ENCODE measurements at regions not wholly inside any gene's neighbourhood (a gene's known extent, or its start where the extent isn't known, plus 50 kb on each side); places are given as distances from the start of the nearest gene placed in this dataset.

- Histone ChIP-seq H3K9me3 (no peaks in the 10 kb centered on the region), H3K9me2 (no peaks in the 10 kb centered on the region), H2AFZ (ENCODE audit: low read depth) (no peak overlapping the region), H3K4me2 (no peak overlapping the region), H3K9ac (no peak overlapping the region), H3K27ac (ENCODE audit: low read depth in 2 of 2, low read length in 1 of 2) (no peak overlapping the region), H4K20me1 (ENCODE audit: insufficient read depth) (no peaks in the 10 kb centered on the region), H3K79me2 (ENCODE audit: insufficient read depth) (no peaks in the 10 kb centered on the region), H3K4me3 (ENCODE audit: low read depth in 2 of 2, low read length in 1 of 2) (no peak overlapping the region), H3F3A (replicated peaks; ENCODE audit: insufficient read depth) (no peaks in the 10 kb centered on the region), H3K4me1 (ENCODE audit: control insufficient read depth in 1 of 2, insufficient read depth in 2 of 2, low read depth in 1 of 2, low read length in 1 of 2) (no peaks in the 10 kb centered on the region), H3K36me3 (replicated peaks in 1 of 2; ENCODE audit: control insufficient read depth in 1 of 2, insufficient read depth in 2 of 2, low read length in 1 of 2) (no peaks in the 10 kb centered on the region), H3K27me3 (ENCODE audit: insufficient read depth) (no peaks in the 10 kb centered on the region; the same call in 1 of the 2 replicates)
- DNase-seq: no peak
- 55% methylated on average over 4 of the region's 4 CpGs for WGBS (ENCODE audit: low lambda C conversion rate)
- no peak for TF ChIP-seq CHD2 (IDR thresholded peaks at IDR 0.05; ENCODE audit: low read length, partially characterized antibody)
- TF ChIP-seq REST (IDR thresholded peaks at IDR 0.05; ENCODE audit: low read depth, low read length): no peak
- CTCF ChIA-PET: interaction anchor here (0.7 to 1.1 kb wide), 2 partner anchors 13 to 91 kb away, joined by 3 to 4 read pairs; no protein-coding TSS in a partner anchor
- POLR2A ChIA-PET: no interaction called here
Observed at GRCh38 chrX:136961594-136962135, 72.1 kb downstream of the GPR101 start.

DNA sequence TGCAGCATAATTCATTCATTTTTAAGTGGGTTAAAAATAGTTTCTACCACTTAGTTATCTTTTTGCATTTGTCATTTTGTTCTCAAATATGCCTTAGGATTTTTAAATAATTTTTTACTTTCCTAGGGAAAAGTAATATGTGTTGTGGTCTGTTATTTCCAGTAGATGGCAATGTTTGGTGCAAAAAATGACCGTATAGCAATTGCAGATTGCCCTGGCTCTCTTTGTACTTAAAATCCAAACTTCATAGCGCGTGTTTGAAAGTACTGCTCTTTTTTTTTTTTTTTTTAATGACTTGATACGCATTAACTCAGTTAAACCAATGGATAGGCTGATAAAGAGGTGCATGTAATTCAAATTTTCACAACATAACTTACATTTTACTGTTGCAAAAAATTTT is 74.4 kb upstream of the RBMX start:
- WGBS (ENCODE audit: low lambda C conversion rate): 3% methylated on average over 4 of the region's 4 CpGs

More for the DNA sequence above, 74.4 kb upstream of the RBMX start:
- no peaks in the 10 kb centered on the region for H3K79me2 ChIP-seq (ENCODE audit: insufficient read depth)
- H3K4me3 ChIP-seq (ENCODE audit: low read depth in 2 of 2, low read length in 1 of 2): no peak overlapping the region
- H3K36me3 ChIP-seq (replicated peaks in 1 of 2; ENCODE audit: control insufficient read depth in 1 of 2, insufficient read depth in 2 of 2, low read length in 1 of 2): no peaks in the 10 kb centered on the region
- no peaks in the 10 kb centered on the region for H3K9me3 ChIP-seq
- no peak overlapping the region for H3K9ac ChIP-seq
- TF ChIP-seq CTCF (IDR thresholded peaks at IDR 0.05): peak; percentile 74
- TF ChIP-seq RAD21 (IDR thresholded peaks at IDR 0.05; ENCODE audit: low read length): peak; percentile 61
- peak; percentile 46; the same call in 1 of the 2 replicates for TF ChIP-seq SMC3 (IDR thresholded peaks at IDR 0.05; ENCODE audit: low read depth, low read length)
- TF ChIP-seq RFX5 (IDR thresholded peaks at IDR 0.05; ENCODE audit: low read length): no peak
- H3K4me1 ChIP-seq (ENCODE audit: control insufficient read depth in 1 of 2, insufficient read depth in 2 of 2, low read depth in 1 of 2, low read length in 1 of 2): no peaks in the 10 kb centered on the region
- no peaks in the 10 kb centered on the region for H3K9me2 ChIP-seq
- CTCF ChIA-PET: interaction anchor here (0.7 to 1.6 kb wide), 10 partner anchors 9 to 241 kb away, joined by 3 to 13 read pairs (median 4); no protein-coding TSS in a partner anchor
- POLR2A ChIA-PET: no interaction called here
- H3K4me2 ChIP-seq: no peak overlapping the region
- no peaks in the 10 kb centered on the region for H3F3A ChIP-seq (replicated peaks; ENCODE audit: insufficient read depth)
- H3K27ac ChIP-seq (ENCODE audit: low read depth in 2 of 2, low read length in 1 of 2): no peak overlapping the region
- no peaks in the 10 kb centered on the region; the same call in 1 of the 2 replicates for H3K27me3 ChIP-seq (ENCODE audit: insufficient read depth)
- peaks cover 3% of the 10 kb centered on the region; the same call in 1 of the 2 replicates for H4K20me1 ChIP-seq (ENCODE audit: insufficient read depth)
- peak; percentile 27 for DNase-seq
- no peak overlapping the region for H2AFZ ChIP-seq (ENCODE audit: low read depth)
